Activated CD4-positive, alpha-beta T cell treated with anti-CD3 and anti-CD28 coated beads, Interleukin-2, amount 50 U/mL, for 1 hour (primary cell): ENCODE measurements at regions not wholly inside any gene's neighbourhood (a gene's known extent, or its start where the extent isn't known, plus 50 kb on each side); places are given as distances from the start of the nearest gene placed in this dataset.
"Not testable (repeated sequence)": the region's sequence is repeated elsewhere in the genome, so short reads cannot be mapped to it uniquely, and the experiment has no call there.

ENCODE experiments used
- DNase-seq: peaks from one replicate; pipeline ENCODE4 v3.0.0-alpha.2; 2020

- DNase-seq = no peak
Observed at GRCh38 chr2:242054881-242055801, 185.6 kb downstream of the RTP5 start.

- no peak for DNase-seq
Observed at GRCh38 chr2:242056026-242056425, 186.5 kb downstream of the RTP5 start.

GRCh38 chr2:242056785-242057184, 187.3 kb downstream of the RTP5 start:
- no peak for DNase-seq

GRCh38 chr2:242057379-242058040, 188.0 kb downstream of the RTP5 start:
- no peak for DNase-seq

- no peak for DNase-seq
Observed at GRCh38 chr2:242058116-242058680, 188.7 kb downstream of the RTP5 start.

- no peak for DNase-seq
Observed at GRCh38 chr2:242059566-242059965, 190.0 kb downstream of the RTP5 start.

GRCh38 chr2:242060212-242060835, 190.8 kb downstream of the RTP5 start:
- DNase-seq = no peak

GRCh38 chr2:242061930-242062329, 192.4 kb downstream of the RTP5 start:
- not testable (repeated sequence) for DNase-seq

- no peak for DNase-seq
Observed at GRCh38 chr2:242063436-242063835, 193.9 kb downstream of the RTP5 start.

GRCh38 chr2:242063850-242064249, 194.3 kb downstream of the RTP5 start:
- DNase-seq = no peak

GRCh38 chr2:242064364-242065250, 195.1 kb downstream of the RTP5 start:
- DNase-seq = no peak

GRCh38 chr2:242065426-242065825, 195.9 kb downstream of the RTP5 start:
- DNase-seq = no peak

GRCh38 chr2:242069018-242069417, 199.5 kb downstream of the RTP5 start:
- DNase-seq = no peak

- not testable (repeated sequence) for DNase-seq
Observed at GRCh38 chr2:242069938-242070395, 200.4 kb downstream of the RTP5 start.

GRCh38 chr2:242070726-242071125, 201.2 kb downstream of the RTP5 start:
- not testable (repeated sequence) for DNase-seq

- DNase-seq = not testable (repeated sequence)
Observed at GRCh38 chr2:242071377-242071776, 201.8 kb downstream of the RTP5 start.

- DNase-seq = not testable (repeated sequence)
Observed at GRCh38 chr2:242071936-242072335, 202.4 kb downstream of the RTP5 start.

GRCh38 chr2:242075168-242075567, 205.6 kb downstream of the RTP5 start:
- no peak for DNase-seq

GRCh38 chr2:242075696-242076095, 206.2 kb downstream of the RTP5 start:
- DNase-seq = no peak

GRCh38 chr2:242076184-242076583, 206.7 kb downstream of the RTP5 start:
- not testable (repeated sequence) for DNase-seq

- not testable (repeated sequence) for DNase-seq
Observed at GRCh38 chr2:242078426-242078825, 208.9 kb downstream of the RTP5 start.

- not testable (repeated sequence) for DNase-seq
Observed at GRCh38 chr2:242079792-242080191, 210.3 kb downstream of the RTP5 start.
